K562 (cell line): ENCODE measurements at regions not wholly inside any gene's neighbourhood (a gene's known extent, or its start where the extent isn't known, plus 50 kb on each side); places are given as distances from the start of the nearest gene placed in this dataset.

Source experiments
- CHD1 ChIP-seq: fragments of 200-600 bp; sonication (generic); IDR thresholded peaks from one replicate; pipeline ENCODE4 v1.6.1; 2012; ENCODE audit warnings: mild to moderate bottlenecking, moderate library complexity, low read length, inconsistent platforms
- FOSL1 ChIP-seq: fragments of 200-800 bp; sonication (Bioruptor generic); conservative IDR thresholded peaks from 2 replicates; pipeline ENCODE4 v1.6.1; 2016; ENCODE audit warnings: missing genetic modification characterization, missing compliant biosample characterization
- GABPB2 ChIP-seq: fragments of 250-450 bp; sonication (Bioruptor Pico); conservative IDR thresholded peaks from 2 replicates; pipeline ENCODE4 v1.5.1; 2021; ENCODE audit warnings: mild to moderate bottlenecking
- ILF3 ChIP-seq: fragments of 450-650 bp; IDR thresholded peaks from 2 replicates; pipeline ENCODE4 v1.6.1; 2018; ENCODE audit warnings: antibody characterized with exemption, mild to moderate bottlenecking, moderate library complexity, borderline replicate concordance
- PHTF2 ChIP-seq: fragments of 250-450 bp; sonication (Bioruptor Pico); IDR thresholded peaks from 2 replicates; pipeline ENCODE4 v1.5.0; 2021; ENCODE audit warnings: mild to moderate bottlenecking
- TF ChIP-seq, protein P1 (sequence below): fragments of 450-650 bp; IDR thresholded peaks from 2 replicates; pipeline ENCODE4 v1.6.1; 2016
- TF ChIP-seq, protein P2 (sequence below): fragments of 200-800 bp; sonication (Bioruptor generic); IDR thresholded peaks from 2 replicates; pipeline ENCODE4 v1.6.1; 2016; ENCODE audit warnings: missing genetic modification characterization, missing compliant biosample characterization
- TF ChIP-seq, protein P3 (sequence below): fragments of 250-450 bp; sonication (Bioruptor Pico); IDR thresholded peaks from 2 replicates; pipeline ENCODE4 v1.8.0; 2022; ENCODE audit warnings: moderate library complexity, mild to moderate bottlenecking, inconsistent platforms
- TF ChIP-seq, protein P4 (sequence below), 2 experiments: fragments of 450-650 bp in 1 of 2; IDR thresholded peaks; 2 replicates each; pipeline ENCODE4 v1.6.1; 2011 to 2017; ENCODE audit warnings: low read depth in 2 of 2, antibody characterized with exemption in 1 of 2, borderline replicate concordance in 1 of 2, low read length in 1 of 2, mild to moderate bottlenecking in 1 of 2, mixed read lengths in 1 of 2; ENCODE audit not compliant: control insufficient read depth in 1 of 2

DNA sequence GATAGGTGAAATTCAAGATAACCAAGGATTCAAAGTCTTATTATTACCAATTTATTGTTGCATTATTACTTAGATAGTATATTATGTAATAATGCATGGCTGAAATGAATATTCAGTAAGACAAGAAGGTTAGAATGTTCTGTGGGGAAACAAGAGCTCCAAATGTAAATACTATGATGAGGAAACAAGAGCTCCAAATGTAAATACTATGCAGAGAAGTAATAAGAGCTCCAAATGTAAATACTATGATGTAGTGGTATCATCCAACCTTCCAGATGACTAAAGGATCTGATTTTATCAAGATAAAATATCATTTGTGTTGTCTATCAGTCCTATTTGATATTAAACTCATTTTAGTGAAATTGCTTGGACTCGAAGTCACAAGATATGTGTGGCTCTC lies 82.2 kb upstream of the PCDH18 start (continued):
- TF ChIP-seq, protein P1, sequence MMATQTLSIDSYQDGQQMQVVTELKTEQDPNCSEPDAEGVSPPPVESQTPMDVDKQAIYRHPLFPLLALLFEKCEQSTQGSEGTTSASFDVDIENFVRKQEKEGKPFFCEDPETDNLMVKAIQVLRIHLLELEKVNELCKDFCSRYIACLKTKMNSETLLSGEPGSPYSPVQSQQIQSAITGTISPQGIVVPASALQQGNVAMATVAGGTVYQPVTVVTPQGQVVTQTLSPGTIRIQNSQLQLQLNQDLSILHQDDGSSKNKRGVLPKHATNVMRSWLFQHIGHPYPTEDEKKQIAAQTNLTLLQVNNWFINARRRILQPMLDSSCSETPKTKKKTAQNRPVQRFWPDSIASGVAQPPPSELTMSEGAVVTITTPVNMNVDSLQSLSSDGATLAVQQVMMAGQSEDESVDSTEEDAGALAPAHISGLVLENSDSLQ: no peak
- TF ChIP-seq, protein P2, sequence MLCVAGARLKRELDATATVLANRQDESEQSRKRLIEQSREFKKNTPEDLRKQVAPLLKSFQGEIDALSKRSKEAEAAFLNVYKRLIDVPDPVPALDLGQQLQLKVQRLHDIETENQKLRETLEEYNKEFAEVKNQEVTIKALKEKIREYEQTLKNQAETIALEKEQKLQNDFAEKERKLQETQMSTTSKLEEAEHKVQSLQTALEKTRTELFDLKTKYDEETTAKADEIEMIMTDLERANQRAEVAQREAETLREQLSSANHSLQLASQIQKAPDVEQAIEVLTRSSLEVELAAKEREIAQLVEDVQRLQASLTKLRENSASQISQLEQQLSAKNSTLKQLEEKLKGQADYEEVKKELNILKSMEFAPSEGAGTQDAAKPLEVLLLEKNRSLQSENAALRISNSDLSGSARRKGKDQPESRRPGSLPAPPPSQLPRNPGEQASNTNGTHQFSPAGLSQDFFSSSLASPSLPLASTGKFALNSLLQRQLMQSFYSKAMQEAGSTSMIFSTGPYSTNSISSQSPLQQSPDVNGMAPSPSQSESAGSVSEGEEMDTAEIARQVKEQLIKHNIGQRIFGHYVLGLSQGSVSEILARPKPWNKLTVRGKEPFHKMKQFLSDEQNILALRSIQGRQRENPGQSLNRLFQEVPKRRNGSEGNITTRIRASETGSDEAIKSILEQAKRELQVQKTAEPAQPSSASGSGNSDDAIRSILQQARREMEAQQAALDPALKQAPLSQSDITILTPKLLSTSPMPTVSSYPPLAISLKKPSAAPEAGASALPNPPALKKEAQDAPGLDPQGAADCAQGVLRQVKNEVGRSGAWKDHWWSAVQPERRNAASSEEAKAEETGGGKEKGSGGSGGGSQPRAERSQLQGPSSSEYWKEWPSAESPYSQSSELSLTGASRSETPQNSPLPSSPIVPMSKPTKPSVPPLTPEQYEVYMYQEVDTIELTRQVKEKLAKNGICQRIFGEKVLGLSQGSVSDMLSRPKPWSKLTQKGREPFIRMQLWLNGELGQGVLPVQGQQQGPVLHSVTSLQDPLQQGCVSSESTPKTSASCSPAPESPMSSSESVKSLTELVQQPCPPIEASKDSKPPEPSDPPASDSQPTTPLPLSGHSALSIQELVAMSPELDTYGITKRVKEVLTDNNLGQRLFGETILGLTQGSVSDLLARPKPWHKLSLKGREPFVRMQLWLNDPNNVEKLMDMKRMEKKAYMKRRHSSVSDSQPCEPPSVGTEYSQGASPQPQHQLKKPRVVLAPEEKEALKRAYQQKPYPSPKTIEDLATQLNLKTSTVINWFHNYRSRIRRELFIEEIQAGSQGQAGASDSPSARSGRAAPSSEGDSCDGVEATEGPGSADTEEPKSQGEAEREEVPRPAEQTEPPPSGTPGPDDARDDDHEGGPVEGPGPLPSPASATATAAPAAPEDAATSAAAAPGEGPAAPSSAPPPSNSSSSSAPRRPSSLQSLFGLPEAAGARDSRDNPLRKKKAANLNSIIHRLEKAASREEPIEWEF (CRISPR knock-in tag): no peak
- TF ChIP-seq GABPB2 (CRISPR knock-in tag) (no peak), PHTF2 (CRISPR knock-in tag) (no peak), CHD1 (no peak), FOSL1 (tag) (no peak), ILF3 (no peak)
- TF ChIP-seq, protein P3, sequence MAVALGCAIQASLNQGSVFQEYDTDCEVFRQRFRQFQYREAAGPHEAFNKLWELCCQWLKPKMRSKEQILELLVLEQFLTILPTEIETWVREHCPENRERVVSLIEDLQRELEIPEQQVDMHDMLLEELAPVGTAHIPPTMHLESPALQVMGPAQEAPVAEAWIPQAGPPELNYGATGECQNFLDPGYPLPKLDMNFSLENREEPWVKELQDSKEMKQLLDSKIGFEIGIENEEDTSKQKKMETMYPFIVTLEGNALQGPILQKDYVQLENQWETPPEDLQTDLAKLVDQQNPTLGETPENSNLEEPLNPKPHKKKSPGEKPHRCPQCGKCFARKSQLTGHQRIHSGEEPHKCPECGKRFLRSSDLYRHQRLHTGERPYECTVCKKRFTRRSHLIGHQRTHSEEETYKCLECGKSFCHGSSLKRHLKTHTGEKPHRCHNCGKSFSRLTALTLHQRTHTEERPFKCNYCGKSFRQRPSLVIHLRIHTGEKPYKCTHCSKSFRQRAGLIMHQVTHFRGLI (CRISPR knock-in tag): no peak
- TF ChIP-seq, protein P4, sequence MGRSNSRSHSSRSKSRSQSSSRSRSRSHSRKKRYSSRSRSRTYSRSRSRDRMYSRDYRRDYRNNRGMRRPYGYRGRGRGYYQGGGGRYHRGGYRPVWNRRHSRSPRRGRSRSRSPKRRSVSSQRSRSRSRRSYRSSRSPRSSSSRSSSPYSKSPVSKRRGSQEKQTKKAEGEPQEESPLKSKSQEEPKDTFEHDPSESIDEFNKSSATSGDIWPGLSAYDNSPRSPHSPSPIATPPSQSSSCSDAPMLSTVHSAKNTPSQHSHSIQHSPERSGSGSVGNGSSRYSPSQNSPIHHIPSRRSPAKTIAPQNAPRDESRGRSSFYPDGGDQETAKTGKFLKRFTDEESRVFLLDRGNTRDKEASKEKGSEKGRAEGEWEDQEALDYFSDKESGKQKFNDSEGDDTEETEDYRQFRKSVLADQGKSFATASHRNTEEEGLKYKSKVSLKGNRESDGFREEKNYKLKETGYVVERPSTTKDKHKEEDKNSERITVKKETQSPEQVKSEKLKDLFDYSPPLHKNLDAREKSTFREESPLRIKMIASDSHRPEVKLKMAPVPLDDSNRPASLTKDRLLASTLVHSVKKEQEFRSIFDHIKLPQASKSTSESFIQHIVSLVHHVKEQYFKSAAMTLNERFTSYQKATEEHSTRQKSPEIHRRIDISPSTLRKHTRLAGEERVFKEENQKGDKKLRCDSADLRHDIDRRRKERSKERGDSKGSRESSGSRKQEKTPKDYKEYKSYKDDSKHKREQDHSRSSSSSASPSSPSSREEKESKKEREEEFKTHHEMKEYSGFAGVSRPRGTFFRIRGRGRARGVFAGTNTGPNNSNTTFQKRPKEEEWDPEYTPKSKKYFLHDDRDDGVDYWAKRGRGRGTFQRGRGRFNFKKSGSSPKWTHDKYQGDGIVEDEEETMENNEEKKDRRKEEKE (IDR thresholded peaks at IDR 0.05; ENCODE audit: borderline replicate concordance in 1 of 2, control insufficient read depth in 1 of 2, low read depth in 2 of 2, low read length in 1 of 2): no peak
